Stromal cell of bone marrow (primary cell): ENCODE measurements at regions not wholly inside any gene's neighbourhood (a gene's known extent, or its start where the extent isn't known, plus 50 kb on each side); places are given as distances from the start of the nearest gene placed in this dataset.
"Not testable (repeated sequence)": the region's sequence is repeated elsewhere in the genome, so short reads cannot be mapped to it uniquely, and the experiment has no call there.

Source experiments
- DNase-seq: peaks from one replicate; pipeline ENCODE4 v3.0.0-alpha.2; 2012; ENCODE audit warnings: low read depth

GRCh38 chr12:78269620-78270019, 438.9 kb downstream of the NAV3 start:
- no peak for DNase-seq

- peak; percentile 29 for DNase-seq
Observed at GRCh38 chr12:78271546-78271945, 440.9 kb downstream of the NAV3 start.

GRCh38 chr12:78275886-78276285, 445.2 kb downstream of the NAV3 start:
- no peak for DNase-seq

- no peak for DNase-seq
Observed at GRCh38 chr12:78278706-78279190, 448.1 kb downstream of the NAV3 start.

GRCh38 chr12:78279567-78279966, 448.9 kb downstream of the NAV3 start:
- DNase-seq: no peak

DNA sequence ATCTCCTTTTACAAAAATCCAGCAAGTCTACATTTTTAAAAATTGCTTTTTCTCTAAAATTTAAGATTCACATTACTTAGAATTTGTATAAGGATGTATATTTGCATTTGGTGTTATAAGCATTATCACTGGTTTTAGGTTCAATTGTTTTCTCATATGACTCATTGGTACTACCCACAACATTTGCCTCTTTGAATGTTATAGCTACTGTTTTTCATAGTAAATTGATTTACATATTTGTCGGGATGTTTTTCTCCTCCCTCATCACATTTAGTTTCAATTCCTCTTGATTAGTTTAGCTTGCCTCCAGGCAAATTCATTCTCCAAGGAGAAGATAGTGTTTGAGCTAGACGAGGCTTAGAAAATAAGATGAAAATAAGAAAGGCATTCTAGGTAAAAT, 450.4 kb downstream of the NAV3 start:
- DNase-seq: not testable (repeated sequence)

DNA sequence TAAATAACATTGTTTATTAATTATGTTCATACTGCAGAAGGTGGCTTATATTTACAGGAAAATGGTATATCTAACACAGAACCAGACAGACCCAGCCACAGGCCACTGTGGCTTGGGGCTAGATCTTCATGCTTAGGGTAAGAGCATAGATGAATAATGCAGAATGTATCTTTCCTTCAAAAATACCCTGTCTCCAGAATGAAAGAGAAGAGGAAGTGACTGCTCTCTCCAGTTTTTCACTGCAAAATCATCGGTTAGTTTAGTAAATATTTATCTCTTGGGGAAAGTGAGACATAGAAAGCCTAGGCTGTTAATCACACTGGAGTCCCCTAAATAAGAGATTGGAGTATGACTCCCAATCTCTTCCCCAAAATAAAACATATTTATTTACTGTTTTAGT, 453.7 kb downstream of the NAV3 start:
- no peak for DNase-seq

GRCh38 chr12:78290606-78291345, 460.1 kb downstream of the NAV3 start:
- peak; percentile 87 for DNase-seq

DNA sequence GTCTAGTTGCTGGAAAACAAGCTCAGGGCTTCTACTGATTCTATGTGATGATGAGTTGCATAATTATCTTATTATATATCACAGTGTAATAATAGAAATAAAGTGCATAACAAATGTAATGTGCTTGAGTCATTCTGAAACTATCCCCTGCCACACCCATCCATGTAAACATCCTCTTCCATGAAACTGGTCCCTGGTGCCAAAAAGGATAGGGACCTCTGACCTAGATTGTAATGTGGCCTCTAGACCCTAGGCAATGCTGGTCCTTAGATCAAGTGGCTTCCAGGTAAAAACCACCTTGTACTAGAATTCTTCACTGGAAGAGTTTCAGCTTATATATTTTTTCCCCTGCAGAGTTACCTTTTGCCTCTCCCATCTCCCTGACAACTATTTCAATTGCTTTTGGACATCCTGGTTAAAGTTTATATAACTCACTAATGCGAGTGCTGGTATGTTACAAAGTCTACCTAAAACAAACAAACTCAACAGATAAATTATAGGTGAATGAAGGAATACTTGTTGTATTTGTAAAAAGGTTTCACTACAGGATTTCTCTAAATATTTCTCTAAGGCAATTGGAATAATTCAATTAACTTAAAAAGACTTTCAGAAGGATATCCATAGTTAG, 462.5 kb downstream of the NAV3 start:
- DNase-seq: no peak

DNA sequence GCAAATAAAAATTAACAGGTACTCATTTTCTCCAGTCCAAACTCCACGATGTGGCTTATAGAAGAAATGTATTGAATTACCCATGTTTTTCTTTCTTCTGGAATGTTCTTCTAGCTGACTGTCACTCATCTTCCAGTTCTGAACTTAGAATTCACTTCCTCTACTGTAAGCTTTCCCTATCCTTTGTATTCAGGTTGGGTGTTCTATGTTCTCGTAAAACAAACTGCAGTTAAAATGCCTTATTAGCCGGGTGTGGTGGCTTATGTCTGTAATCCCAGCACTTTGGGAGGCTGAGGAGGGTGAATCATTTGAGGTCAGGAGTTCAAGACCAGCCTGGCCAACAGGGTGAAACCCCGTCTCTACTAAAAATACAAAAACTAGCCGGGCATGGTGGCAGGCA, 470.6 kb downstream of the NAV3 start:
- DNase-seq: not testable (repeated sequence)

- DNase-seq: no peak
Observed at GRCh38 chr12:78305808-78306207, 475.1 kb downstream of the NAV3 start.

- no peak for DNase-seq
Observed at GRCh38 chr12:78306236-78306635, 475.5 kb downstream of the NAV3 start.

DNA sequence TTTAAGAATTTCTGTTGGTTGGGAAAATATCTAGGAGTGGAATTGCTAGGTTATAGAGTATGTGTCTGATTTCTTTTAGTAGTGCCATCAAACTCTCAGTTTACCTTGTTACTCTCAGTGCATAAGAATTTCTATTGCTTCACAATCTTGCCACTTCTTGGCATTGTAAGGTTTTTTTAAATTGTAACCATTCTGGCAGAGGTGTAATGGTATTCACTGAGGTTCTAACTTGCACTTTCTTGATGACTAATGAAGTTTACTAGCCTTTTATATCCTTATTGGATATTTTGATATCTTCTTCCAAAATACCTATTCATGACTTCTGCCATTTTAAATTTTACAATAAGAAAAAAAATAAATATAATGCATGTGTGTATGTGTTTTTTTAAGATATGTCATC, 478.0 kb downstream of the NAV3 start:
- no peak for DNase-seq

DNA sequence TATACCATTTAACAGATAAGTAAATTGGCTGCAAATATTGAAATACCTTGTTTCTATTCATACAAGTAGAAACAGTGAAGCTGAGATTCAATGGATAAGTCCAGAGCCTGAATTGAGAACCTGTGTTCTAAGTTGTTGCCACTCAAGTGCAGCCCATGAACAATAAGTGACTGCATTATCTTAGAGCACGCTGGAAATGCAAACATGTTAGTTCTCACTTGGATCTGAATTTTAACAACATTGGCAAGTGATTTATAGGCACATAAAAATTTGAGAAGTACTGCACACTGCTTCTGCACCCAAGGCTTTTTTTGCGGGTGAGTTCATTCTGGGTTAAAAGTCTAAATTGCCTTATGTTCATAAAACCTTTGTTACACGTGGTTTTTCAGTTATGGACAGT, 484.3 kb downstream of the NAV3 start:
- no peak for DNase-seq

DNA sequence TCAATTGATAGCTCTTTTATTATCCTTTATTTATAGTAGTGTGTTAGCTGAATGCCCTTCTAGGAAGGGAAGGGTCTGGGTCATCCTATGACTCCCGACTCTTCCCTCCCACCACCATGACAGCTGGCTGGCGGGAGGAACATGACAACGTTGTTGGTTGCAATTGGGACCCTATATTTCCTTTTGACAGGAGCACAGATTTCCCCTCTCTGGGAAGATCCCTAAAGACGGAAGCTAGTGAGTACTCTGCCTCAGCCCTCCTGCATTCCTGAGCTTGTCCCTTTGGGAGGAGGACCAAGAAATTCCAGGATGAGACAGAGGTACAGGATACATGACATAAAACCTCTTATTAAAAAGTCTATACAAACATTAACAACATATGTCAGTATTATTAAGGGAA, 485.4 kb downstream of the NAV3 start:
- DNase-seq: no peak

DNA sequence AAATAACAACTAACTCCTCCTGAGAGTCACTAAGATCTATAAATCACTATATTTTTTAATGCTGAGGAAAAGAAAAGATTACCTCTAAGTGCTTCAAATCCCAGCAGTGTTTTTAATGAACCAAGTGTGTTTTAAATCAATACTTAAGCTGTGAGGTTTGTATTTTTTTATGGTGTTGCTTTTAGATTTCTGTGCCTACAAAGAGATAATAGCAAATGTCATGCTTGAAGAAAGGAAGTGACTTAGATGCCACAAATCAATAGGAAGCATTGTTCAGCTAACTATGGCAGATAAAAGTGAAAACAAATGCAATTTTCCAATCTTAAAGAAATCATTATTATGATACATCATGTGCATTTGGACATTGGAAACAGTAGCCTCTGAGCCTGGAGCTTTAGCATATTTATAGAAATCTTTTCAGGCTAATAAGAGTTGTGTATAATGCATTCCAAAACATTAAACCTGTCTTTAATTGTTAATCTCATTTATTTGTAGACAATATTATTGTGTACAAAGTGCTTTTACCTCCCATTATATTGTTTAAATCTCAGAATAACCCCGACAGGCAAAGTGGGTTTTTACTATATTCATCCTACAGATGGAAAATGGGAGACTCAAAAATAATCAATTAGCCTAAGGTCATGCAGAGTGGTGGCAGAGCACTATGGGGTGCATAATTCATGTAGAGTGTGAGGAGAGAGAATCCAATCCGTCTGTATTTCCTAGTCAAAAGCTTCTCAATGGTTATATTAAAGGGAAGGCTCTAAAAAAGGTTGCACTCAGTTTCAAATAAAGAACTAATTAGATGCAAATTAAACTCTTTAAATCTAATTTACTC, 486.2 kb downstream of the NAV3 start:
- DNase-seq: no peak

- no peak for DNase-seq
Observed at GRCh38 chr12:78321696-78322095, 491.0 kb downstream of the NAV3 start.

- no peak for DNase-seq
Observed at GRCh38 chr12:78323226-78323625, 492.5 kb downstream of the NAV3 start.

DNA sequence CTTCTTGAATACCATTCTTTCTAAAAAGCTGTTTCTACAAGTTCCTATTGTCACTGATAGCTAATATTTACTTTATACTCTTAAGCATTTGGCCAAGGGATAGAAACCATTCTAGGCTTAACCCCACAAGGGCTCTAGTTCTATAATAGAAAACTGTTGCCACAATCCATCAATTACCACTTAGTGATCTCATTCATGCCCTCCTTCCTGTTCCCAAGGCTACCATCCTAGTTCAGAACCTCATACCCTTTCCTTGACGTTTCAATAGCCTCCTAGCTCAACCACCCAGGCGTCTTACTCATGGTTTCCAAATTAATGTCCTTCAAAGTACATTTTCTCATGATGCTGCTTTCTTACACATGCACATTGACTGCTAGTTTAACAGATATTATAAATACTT, 493.5 kb downstream of the NAV3 start:
- no peak for DNase-seq

DNA sequence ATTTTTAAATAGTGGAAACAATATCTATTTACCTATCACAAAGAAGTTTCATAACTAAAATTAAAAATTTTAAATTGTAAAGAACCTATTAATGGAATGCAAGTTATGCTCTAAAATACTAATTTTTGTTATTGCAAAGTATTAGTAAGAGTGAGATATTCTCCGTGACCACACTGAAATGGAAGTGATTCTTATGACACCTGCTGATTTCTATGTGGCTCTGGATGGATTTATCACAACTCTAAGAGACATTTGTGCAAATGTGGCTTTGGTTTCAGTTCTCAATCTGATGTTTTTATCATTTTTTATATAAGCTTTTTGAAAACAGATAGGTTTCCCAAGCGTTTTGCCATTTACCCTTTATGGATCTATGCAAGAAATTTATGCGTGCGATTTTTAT, 497.8 kb downstream of the NAV3 start:
- DNase-seq: no peak

GRCh38 chr12:78330131-78330530, 499.4 kb downstream of the NAV3 start:
- DNase-seq: no peak

- no peak for DNase-seq
Observed at GRCh38 chr12:78331181-78331580, 500.5 kb downstream of the NAV3 start.

- no peak for DNase-seq
Observed at GRCh38 chr12:78331753-78332152, 501.1 kb downstream of the NAV3 start.
